ENCODE measurements at regions not wholly inside any gene's neighbourhood (a gene's known extent, or its start where the extent isn't known, plus 50 kb on each side); places are given as distances from the start of the nearest gene placed in this dataset.

GRCh38 chr1:192862271-192862670, 53.4 kb downstream of the RGS2 start:
- DNase-seq (ENCODE audit: low read depth), result no peak
- no peak overlapping the region for H3K4me3 ChIP-seq (ENCODE audit: low read depth, low read length)
- TF ChIP-seq CTCF (IDR thresholded peaks at IDR 0.05; ENCODE audit: insufficient read depth, low read depth, low read length), result no peak

- no peak for TF ChIP-seq CTCF (IDR thresholded peaks at IDR 0.05; ENCODE audit: insufficient read depth, low read depth, low read length)
- H3K4me3 ChIP-seq (ENCODE audit: low read depth, low read length), result no peak overlapping the region
- DNase-seq (ENCODE audit: low read depth), result no peak
Observed at GRCh38 chr1:192866241-192866868, 57.5 kb downstream of the RGS2 start.

GRCh38 chr1:192867180-192867579, 58.3 kb downstream of the RGS2 start:
- TF ChIP-seq CTCF (IDR thresholded peaks at IDR 0.05; ENCODE audit: insufficient read depth, low read depth, low read length), result no peak

GRCh38 chr1:192869308-192869940, 60.6 kb downstream of the RGS2 start:
- no peak for TF ChIP-seq CTCF (IDR thresholded peaks at IDR 0.05; ENCODE audit: insufficient read depth, low read depth, low read length)
- H3K4me3 ChIP-seq (ENCODE audit: low read depth, low read length), result no peak overlapping the region
- DNase-seq (ENCODE audit: low read depth), result no peak

More at GRCh38 chr1:192867180-192867579, 58.3 kb downstream of the RGS2 start:
- H3K4me3 ChIP-seq (ENCODE audit: low read depth, low read length), result no peak overlapping the region
- no peak for DNase-seq (ENCODE audit: low read depth)

GRCh38 chr1:192872010-192872409, 63.2 kb downstream of the RGS2 start:
- no peak for DNase-seq (ENCODE audit: low read depth)
- no peak for TF ChIP-seq CTCF (IDR thresholded peaks at IDR 0.05; ENCODE audit: insufficient read depth, low read depth, low read length)
- H3K4me3 ChIP-seq (ENCODE audit: low read depth, low read length), result no peak overlapping the region

- no peak for DNase-seq (ENCODE audit: low read depth)
- no peak overlapping the region for H3K4me3 ChIP-seq (ENCODE audit: low read depth, low read length)
- no peak for TF ChIP-seq CTCF (IDR thresholded peaks at IDR 0.05; ENCODE audit: insufficient read depth, low read depth, low read length)
Observed at GRCh38 chr1:192873836-192874235, 65.0 kb downstream of the RGS2 start.
